ENCODE measurements at regions not wholly inside any gene's neighbourhood (a gene's known extent, or its start where the extent isn't known, plus 50 kb on each side); places are given as distances from the start of the nearest gene placed in this dataset.
"Not testable (repeated sequence)": the region's sequence is repeated elsewhere in the genome, so short reads cannot be mapped to it uniquely, and the experiment has no call there.

- no peak for DNase-seq (ENCODE audit: low read depth)
These were observed 112.9 kb upstream of the WARS2 start for GRCh38 chr1:119253366-119253765.

DNA sequence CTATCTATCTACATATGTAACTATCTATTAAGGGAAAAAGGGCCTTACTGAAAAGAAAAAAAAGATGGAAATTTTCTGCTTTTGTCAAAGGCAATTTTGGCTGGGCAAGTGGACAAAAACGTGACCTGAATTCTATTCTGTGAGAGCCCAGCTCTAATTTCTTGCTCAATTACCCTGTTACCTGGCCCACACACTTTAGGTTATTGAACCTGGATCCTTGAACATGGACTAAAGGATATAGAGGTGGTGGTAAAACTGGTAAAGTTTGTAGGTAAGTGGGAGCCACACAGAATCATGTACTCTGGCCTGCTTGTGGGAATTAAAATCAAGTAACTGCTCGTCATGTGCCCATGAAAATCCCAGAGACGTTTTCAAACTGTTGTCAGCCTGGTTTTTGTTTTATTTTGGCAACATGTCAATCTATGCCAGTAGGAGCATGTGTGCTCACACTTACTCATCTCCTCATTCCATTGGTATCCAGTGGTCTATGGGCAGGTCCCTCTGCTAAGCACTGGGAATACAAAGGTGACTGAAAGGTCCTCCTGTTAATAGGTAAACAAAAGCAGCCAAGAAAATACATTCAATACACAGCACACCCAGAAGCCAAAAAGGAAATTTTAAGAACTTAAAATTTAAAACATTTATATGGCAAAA lies 113.7 kb upstream of the WARS2 start:
- DNase-seq (ENCODE audit: low read depth): no peak

- DNase-seq (ENCODE audit: low read depth): not testable (repeated sequence)
These were observed 112.5 kb upstream of the HAO2 start for GRCh38 chr1:119256089-119256488.

DNA sequence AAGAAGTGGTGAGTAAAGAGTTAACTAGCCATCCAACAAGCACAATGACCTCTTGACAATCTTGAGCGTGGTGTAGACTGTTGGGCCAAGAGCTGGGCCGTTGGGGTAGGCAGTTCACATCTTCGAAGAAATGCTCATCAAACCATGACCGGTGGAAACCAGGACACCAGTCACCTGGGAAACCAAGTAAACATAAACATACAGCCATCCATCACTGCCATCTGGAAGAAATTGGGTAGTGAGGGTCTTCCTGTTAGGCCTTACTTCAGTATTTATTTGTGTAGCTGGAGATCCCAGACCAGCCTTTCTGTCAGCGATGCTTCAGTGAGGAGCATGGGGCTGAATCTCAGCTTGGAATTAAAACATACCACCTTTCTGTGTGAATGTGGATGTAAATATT lies 108.1 kb upstream of the HAO2 start:
- DNase-seq (ENCODE audit: low read depth): no peak

- no peak for DNase-seq (ENCODE audit: low read depth)
These were observed 102.2 kb upstream of the HAO2 start for GRCh38 chr1:119266386-119266785.

GRCh38 chr1:119266858-119267257 lies 101.7 kb upstream of the HAO2 start:
- no peak for DNase-seq (ENCODE audit: low read depth)

DNA sequence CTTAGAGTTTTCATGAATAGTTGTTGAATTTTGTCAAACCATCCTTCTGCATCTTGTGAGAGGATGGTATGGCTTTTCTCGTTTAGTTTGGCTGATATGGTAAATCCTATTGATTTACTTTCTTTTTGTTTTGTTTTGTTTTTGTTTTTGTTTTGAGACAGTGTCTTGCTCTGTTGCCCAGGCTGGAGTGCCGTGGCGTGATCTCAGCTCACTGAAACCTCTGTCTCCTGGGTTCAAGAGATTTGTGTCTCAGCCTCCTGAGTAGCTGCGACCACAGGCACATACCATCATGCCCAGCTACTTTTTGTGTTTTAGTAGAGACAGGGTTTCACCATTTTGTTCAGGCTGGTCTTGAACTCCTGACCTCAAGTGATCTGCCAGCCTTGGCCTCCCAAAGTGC lies 101.3 kb upstream of the HAO2 start:
- DNase-seq (ENCODE audit: low read depth): not testable (repeated sequence)

DNA sequence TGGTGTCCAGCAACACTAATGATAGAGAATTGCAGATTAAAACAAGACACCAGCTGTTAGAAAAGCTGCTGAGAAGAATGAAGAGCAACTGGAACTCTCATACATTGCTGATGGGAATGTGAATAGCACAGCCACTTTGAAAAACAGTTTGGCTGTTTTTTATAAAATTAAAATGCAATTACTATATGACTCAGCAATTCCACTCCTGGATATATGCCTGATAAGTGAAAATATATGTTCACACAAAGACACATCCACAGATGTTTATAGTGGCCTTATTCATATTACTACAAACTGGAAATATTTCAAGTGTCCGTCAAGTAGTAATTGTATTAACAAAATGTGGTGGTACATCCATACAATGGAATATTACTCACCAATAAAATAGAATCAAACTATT lies 99.7 kb upstream of the HAO2 start:
- no peak for DNase-seq (ENCODE audit: low read depth)

DNA sequence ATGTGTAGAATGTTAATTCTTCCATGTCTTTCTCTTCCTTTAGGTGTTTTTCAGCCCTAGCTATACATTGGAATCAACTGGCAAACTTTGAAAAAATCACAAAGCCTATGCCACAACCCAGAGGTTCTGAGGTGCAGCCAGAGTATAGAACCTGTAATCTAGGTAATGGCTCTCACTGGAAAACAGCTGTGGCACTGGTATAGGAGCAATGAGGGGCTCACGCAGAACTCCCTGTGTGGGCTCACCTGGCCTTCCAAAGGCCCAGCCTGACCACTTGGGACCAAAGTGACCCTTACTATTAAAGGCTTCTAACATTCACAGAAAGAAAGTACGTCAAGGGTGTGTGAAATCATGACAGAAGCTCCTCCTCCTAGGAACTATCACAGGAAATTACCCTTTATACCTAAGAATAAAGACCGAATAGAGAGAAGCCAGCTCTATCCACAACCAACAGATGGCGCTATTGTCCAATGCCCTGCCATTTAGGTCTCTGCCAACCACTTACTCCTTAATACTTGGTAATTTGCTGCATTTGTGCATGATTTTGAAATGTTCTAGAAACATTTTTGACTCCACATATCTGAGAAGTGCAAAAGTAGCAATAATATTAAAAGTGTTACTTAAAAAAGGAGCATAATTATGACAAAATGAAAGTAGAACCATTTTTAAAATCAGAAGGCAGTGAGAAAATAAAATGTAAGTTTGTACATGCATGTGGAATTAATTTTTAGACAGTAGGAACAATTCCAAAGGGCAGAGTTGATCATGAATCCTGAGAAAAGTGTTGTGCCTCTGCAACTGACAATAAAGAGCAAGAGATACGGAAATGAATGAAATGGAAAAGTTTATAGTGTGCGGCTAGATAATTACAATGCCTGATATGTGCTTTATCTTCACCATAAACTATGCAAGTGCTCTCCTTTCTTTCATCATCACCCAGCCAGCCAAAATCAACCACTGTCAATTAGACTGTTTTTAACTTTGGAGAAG lies 93.1 kb upstream of the HAO2 start:
- no peak for DNase-seq (ENCODE audit: low read depth)

DNA sequence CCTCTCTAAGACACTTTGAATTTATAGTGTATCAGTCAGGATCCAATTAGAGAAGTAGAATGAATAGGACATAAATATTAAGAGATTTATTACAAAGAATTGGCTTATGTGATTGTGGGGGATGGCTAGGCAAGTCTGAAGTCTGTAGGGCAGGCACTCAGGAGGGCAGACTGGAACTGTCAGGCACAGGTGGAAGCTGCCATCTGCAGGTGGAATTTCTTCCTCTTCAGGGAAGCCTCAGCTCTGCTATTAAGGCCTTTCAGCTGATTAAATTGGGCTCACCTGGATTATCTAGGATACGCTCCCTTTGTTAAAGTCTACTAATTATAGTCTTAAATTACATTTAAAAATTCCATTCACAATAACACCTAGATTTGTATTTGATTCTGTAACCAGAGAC lies 92.0 kb upstream of the HAO2 start:
- DNase-seq (ENCODE audit: low read depth): no peak

DNA sequence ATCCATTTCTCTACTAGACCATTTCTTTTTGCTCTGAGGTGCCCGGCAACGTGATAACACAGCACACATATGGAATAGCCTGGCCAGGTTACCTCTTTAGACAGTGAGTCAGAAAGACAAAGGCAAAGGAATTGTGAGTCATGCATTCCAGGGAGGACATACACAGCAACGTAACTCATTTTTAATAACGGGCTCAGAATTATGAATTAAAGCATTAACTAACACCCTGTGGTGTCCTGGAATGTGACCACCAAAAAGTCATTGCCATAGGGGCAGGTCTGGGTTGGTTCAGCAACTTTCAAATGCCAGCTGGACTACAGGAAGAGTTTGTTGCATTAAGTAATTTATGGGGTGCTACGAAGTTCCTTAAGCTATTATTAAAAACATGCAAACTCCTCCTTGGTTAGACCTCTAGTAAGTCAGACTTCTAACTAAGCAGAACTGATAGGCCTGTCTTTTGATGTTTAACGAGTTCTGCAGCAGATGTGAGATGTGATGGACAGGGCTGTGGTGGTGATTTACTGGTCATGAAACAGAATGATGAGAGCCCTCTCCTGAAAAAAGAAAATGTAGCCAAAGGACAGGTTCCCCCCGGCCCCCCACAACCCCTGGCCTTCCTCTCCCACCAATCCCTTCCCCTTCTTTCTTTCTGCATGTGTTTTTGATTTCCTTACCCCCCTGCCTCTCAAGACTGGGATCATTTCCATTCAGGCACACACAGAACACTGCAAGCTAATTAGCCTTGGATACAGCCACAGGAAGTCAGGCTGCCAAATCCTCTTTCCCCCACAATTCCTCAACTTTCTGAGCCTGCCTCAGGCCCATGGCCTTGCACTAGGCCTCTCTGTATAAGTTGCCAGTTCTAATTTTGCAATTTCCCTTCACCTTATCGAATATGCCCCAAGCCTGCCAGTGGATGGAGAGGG lies 88.9 kb upstream of the HAO2 start:
- peak; percentile 70 for DNase-seq (ENCODE audit: low read depth)

GRCh38 chr1:119285482-119285881 lies 83.1 kb upstream of the HAO2 start:
- peak; percentile 59 for DNase-seq (ENCODE audit: low read depth)

DNA sequence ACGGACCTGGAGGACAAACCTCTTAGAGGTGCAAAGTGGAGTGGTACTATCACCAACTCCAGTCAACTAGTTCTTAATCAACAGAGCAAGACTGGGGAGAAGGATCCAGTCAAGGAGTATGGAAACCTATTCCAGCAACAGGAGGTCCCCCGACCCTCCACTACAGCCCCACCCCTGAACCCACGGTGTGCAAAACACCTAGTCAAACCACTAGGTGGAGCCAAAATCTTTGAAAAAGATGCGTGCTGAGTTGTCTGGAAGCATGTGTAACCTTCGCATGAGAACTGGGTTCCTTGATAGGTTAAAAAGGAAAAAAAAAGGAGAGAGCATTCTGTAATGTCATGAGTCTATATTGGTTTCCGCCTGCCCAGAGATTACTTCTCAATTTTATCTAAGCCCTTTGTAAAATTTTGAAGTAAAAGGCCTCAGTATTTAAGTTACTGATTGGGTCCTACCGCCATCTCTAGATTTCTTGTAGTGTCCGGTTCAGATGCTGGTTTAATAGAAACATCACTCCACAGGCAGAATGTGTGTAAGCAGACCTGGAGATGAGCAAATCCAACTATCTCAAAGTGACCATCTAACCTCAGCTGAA lies 81.9 kb upstream of the HAO2 start:
- no peak for DNase-seq (ENCODE audit: low read depth)

DNA sequence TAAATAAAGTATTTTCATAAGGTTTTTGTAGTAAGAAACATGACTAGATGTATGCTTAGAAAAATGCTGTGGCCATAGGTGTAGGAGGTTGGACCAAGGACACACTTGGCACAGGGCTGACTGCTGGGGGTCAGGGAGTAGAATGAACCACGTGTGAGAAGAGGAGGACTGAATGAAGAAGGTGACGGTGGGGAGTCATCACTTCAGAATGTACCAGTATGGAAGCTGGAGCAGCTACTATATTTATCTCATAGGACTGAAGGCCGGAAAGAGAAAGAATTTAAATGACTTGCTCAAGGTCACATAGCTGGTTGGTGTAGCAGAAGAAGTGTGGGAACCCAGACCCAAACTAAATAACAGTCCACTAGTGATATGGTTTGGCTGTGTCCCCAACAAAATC lies 79.8 kb upstream of the HAO2 start:
- DNase-seq (ENCODE audit: low read depth): no peak

DNA sequence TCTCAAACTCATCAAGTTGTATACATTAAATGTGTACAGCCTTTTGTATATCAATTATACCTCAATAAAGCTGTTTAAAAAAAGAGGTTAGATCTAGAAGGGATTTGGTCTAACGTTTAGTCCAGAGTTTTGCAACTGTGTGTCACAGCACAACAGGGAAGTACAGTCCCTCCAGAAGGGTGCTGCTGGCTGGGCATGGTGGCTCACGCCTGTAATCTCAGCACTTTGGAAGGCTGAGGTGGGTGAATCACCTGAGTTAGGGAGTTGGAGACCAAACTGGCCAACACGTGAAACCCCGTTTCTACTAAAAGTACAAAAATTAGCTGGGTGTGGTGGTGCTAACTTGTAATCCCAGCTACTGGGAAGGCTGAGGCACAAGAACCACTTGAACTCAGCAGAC lies 78.3 kb upstream of the HAO2 start:
- DNase-seq (ENCODE audit: low read depth): no peak

DNA sequence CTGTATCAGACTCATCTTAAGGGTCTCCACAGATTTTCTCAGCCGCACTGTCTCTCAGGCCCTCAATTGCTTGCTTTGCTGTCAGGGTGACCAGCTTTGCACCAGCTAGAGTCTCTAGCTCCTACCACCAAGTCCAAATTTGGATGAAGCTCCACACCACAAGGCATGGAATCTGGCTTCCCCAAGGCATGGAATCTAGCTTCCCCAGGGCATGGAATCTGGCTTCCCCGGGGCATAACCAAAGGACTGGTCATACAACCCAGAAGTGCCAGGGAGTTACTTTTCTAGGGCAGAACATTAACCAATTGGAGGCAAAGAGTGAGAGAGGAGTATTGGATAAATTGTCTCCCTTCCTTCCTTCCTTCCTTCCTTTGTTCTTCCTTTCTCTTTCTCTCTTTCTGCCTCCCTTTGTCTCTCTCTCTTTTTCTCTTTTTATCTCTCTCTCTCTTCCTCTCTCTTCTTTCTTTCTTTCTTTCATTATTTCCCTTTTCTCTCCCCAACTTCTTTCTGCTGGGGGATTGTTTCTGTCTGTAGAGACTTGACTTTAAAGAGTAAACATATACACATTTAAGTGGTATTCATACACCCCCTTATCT lies 76.9 kb upstream of the HAO2 start:
- DNase-seq (ENCODE audit: low read depth): no peak

DNA sequence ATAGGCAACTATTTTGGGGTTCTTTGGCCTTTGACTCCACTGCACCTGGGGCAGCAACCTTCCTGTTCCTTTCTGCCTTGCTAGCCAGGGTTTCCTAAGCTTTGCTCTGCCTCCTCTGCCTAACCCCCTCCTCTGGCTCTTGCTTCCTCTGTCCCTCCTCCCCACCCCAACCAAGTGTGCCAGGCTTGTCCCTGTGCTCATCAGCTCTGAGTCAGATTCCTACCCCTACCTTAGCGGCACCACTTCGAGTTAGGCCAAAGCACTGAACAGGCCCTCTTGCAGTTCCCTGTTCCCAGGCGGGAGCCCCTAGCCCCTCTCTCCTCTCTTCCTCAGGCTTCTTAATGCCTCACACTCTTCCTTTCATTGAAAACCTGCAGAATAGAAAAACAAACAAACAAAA lies 74.8 kb upstream of the HAO2 start:
- no peak for DNase-seq (ENCODE audit: low read depth)

DNA sequence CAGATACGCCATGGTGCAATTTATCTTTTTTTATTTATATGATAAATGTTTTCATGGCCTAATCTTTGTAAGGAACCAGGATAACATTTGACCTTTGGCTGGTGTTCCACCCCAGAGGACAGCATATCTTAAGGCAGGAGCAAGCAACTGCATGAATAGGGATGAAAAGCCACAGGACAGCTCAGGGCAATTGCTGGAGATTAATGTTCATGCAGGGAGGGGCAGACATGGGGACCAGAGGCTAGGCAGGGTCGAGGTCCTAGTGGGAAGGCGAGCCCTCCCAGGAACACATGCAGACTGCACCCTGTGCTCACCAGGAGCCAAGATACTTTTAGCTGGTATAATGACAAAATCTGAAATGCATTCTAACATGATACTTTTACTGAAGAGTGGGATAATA lies 74.4 kb upstream of the HAO2 start:
- DNase-seq (ENCODE audit: low read depth): no peak

DNA sequence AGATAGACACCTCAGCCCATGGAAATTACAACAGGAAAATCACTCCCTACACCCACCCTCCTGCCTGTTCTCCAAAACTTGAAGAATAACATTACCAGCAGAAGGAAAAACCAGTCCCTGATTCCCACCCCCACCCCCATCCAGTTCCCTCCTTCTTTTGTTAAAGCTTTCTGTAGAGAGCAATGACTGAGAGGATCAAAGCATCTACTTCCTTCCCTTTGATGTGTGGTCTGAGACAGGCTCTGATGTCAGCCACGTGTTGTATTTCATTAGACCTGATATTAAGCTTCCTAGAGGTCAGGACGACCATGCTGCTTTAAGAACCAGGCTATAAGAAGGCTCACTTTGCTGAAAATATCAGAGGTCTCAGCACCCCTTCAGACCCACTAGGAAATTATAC lies 73.9 kb upstream of the HAO2 start:
- DNase-seq (ENCODE audit: low read depth): no peak

DNA sequence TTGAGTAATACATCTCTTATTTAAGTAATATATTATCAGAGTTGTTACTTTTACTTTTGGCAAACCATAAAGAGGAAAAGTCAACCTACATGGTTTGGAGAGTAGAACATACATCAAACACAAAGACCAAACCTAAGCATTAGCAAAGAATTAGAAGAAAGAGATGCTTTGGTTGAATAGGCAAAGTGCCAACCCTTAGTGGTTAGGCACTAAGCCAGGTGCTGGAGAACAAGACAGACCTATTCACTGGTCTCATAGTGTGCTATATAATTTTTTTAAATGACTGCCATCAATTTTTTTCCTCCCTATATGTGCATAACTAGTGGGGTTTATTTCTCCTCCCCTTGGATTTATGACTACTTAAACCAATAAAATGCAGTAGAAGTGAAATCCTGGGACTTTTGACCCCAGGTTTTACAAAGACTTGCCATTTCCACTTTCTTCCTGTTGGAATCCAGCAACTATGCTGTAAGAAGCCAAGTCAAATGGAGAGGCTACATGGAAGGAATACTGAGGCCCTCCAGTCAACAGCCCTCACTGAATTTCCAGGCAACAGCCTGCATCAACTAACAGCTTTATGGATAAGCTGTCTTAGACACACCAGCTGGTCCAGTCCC lies 69.8 kb upstream of the HAO2 start:
- DNase-seq (ENCODE audit: low read depth): no peak

- no peak for DNase-seq (ENCODE audit: low read depth)
These were observed 66.6 kb upstream of the HAO2 start for GRCh38 chr1:119302011-119302410.

Measured in forelimb muscle (tissue), 1 donor.